SK-N-SH treated with all-trans-retinoic acid at 6 μM for 48 hours (cell line): ENCODE measurements at regions not wholly inside any gene's neighbourhood (a gene's known extent, or its start where the extent isn't known, plus 50 kb on each side); places are given as distances from the start of the nearest gene placed in this dataset.

Source experiments
- ATAC-seq: fragments of 200-7000 bp; cut with Tn5 transposase; 3 replicates; pipeline ENCODE4 v1.9.1; 2020; ENCODE audit warnings: mild to moderate bottlenecking, moderate library complexity
- ARNTL ChIP-seq: fragments of 450-650 bp; formaldehyde crosslinking; IDR thresholded peaks from 2 replicates; pipeline ENCODE4 v1.5.0; 2020; ENCODE audit warnings: low read depth, mild to moderate bottlenecking, moderate library complexity, borderline replicate concordance
- BACH2 ChIP-seq: fragments of 250-450 bp; sonication (Bioruptor Pico); IDR thresholded peaks from 2 replicates; pipeline ENCODE4 v1.9.0; 2021; ENCODE audit warnings: mild to moderate bottlenecking, borderline replicate concordance
- CREB5 ChIP-seq: fragments of 250-450 bp; sonication (Bioruptor Pico); IDR thresholded peaks from 2 replicates; pipeline ENCODE4 v1.5.1; 2020; ENCODE audit warnings: low read depth, mild to moderate bottlenecking, moderate library complexity
- CSDC2 ChIP-seq: fragments of 250-450 bp; sonication (Bioruptor Pico); IDR thresholded peaks from 2 replicates; pipeline ENCODE4 v1.5.0; 2020; ENCODE audit warnings: mild to moderate bottlenecking, moderate library complexity
- CSRNP3 ChIP-seq: fragments of 250-450 bp; sonication (Bioruptor Pico); IDR thresholded peaks from 2 replicates; pipeline ENCODE4 v1.5.1; 2021; ENCODE audit warnings: mild to moderate bottlenecking, moderate library complexity
- ESRRG ChIP-seq: fragments of 250-450 bp; sonication (Bioruptor Pico); IDR thresholded peaks from 2 replicates; pipeline ENCODE4 v1.6.1; 2021; ENCODE audit warnings: mild to moderate bottlenecking
- GLIS3 ChIP-seq: fragments of 250-450 bp; sonication (Bioruptor Pico); IDR thresholded peaks from 2 replicates; pipeline ENCODE4 v1.5.0; 2020; ENCODE audit warnings: mild to moderate bottlenecking, moderate library complexity
- ISL1 ChIP-seq: fragments of 250-450 bp; sonication (Bioruptor Pico); IDR thresholded peaks from 2 replicates; pipeline ENCODE4 v2.1.2; 2022; ENCODE audit warnings: mild to moderate bottlenecking, moderate library complexity
- OSR1 ChIP-seq: fragments of 250-450 bp; sonication (Bioruptor Pico); IDR thresholded peaks from 2 replicates; pipeline ENCODE4 v1.8.0; 2022; ENCODE audit warnings: moderate library complexity, mild to moderate bottlenecking, inconsistent platforms
- PATZ1 ChIP-seq: fragments of 250-450 bp; sonication (Bioruptor Pico); IDR thresholded peaks from 2 replicates; pipeline ENCODE4 v1.8.0; 2020; ENCODE audit warnings: mild to moderate bottlenecking, moderate library complexity, borderline replicate concordance
- PPARA ChIP-seq: fragments of 250-450 bp; sonication (Bioruptor Pico); IDR thresholded peaks from 2 replicates; pipeline ENCODE4 v1.5.0; 2020; ENCODE audit warnings: mild to moderate bottlenecking, borderline replicate concordance
- RARB ChIP-seq: fragments of 250-450 bp; sonication (Bioruptor Pico); IDR thresholded peaks from 2 replicates; pipeline ENCODE4 v1.8.0; 2021; ENCODE audit warnings: mild to moderate bottlenecking, moderate library complexity
- SNAI2 ChIP-seq: fragments of 250-450 bp; sonication (Bioruptor Pico); IDR thresholded peaks from 2 replicates; pipeline ENCODE4 v1.5.0; 2020; ENCODE audit warnings: mild to moderate bottlenecking, moderate library complexity
- TCF4 ChIP-seq: fragments of 250-450 bp; sonication (Bioruptor Pico); IDR thresholded peaks from 2 replicates; pipeline ENCODE4 v1.8.0; 2021; ENCODE audit warnings: mild to moderate bottlenecking, moderate library complexity, borderline replicate concordance
- TOX ChIP-seq: fragments of 250-450 bp; sonication (Bioruptor Pico); IDR thresholded peaks from 2 replicates; pipeline ENCODE4 v1.8.0; 2021; ENCODE audit warnings: mild to moderate bottlenecking, moderate library complexity, borderline replicate concordance
- ZC3H10 ChIP-seq: fragments of 250-450 bp; sonication (Bioruptor Pico); IDR thresholded peaks from 2 replicates; pipeline ENCODE4 v1.5.1; 2021; ENCODE audit warnings: mild to moderate bottlenecking, moderate library complexity
- ZFP3 ChIP-seq: fragments of 250-450 bp; sonication (Bioruptor Pico); IDR thresholded peaks from 2 replicates; pipeline ENCODE4 v1.5.0; 2020; ENCODE audit warnings: mild to moderate bottlenecking, moderate library complexity
- ZFP30 ChIP-seq: fragments of 450-650 bp; formaldehyde crosslinking; IDR thresholded peaks from 2 replicates; pipeline ENCODE4 v1.5.0; 2022; ENCODE audit warnings: mild to moderate bottlenecking, moderate library complexity
- ZNF565 ChIP-seq: fragments of 450-650 bp; formaldehyde crosslinking; conservative IDR thresholded peaks from 2 replicates; pipeline ENCODE4 v1.5.0; 2020; ENCODE audit warnings: low read depth, mild to moderate bottlenecking, moderate library complexity
- ZNF70 ChIP-seq: fragments of 450-650 bp; formaldehyde crosslinking; IDR thresholded peaks from 2 replicates; pipeline ENCODE4 v1.5.0; 2020; ENCODE audit warnings: mild to moderate bottlenecking, moderate library complexity
- ZNF8 ChIP-seq: fragments of 450-650 bp; formaldehyde crosslinking; IDR thresholded peaks from 2 replicates; pipeline ENCODE4 v1.5.0; 2020; ENCODE audit warnings: mild to moderate bottlenecking, moderate library complexity
- TF ChIP-seq, protein P1 (sequence below): fragments of 250-450 bp; sonication (Bioruptor Pico); IDR thresholded peaks from 2 replicates; pipeline ENCODE4 v1.8.0; 2021; ENCODE audit warnings: low read depth, mild to moderate bottlenecking, moderate library complexity, borderline replicate concordance
- TF ChIP-seq, protein P2 (sequence below): fragments of 250-450 bp; sonication (Bioruptor Pico); IDR thresholded peaks from 2 replicates; pipeline ENCODE4 v1.5.0; 2020; ENCODE audit warnings: mild to moderate bottlenecking, moderate library complexity

GRCh38 chr16:59163371-59164055, 429.4 kb upstream of the GOT2 start:
- ATAC-seq, result no peak
- TF ChIP-seq ZNF70 (CRISPR knock-in tag), result no peak

DNA sequence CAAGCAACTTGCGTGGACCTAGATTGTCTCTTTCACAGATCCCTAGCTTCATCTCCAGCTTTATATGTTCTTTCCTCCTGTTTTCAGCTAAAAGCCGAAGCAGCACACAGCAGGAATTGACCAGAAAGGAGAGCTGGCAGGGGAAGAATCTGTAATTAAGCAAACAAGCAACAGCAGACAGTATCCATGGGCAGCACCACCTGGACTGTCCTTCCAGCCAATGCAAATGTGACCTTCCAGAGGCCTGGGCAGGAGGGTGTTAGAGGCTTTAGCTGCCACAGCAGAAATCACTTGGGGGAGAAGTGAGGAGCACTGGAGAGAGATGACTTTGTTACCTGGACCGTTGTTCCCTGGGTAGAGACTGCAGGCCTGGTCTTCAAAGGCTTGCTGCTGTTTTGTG, 427.6 kb upstream of the GOT2 start:
- no peak for ATAC-seq
- TF ChIP-seq ZNF8 (no peak), TCF4 (CRISPR knock-in tag) (no peak), CSRNP3 (CRISPR knock-in tag) (no peak), ESRRG (CRISPR knock-in tag) (no peak), CSDC2 (no peak), ISL1 (no peak), ZNF565 (CRISPR knock-in tag) (no peak), ZFP30 (CRISPR knock-in tag) (no peak), RARB (CRISPR knock-in tag) (no peak), TOX (no peak), CREB5 (no peak), SNAI2 (CRISPR knock-in tag) (no peak), PPARA (no peak), ARNTL (CRISPR knock-in tag) (no peak)
- TF ChIP-seq, protein P1, sequence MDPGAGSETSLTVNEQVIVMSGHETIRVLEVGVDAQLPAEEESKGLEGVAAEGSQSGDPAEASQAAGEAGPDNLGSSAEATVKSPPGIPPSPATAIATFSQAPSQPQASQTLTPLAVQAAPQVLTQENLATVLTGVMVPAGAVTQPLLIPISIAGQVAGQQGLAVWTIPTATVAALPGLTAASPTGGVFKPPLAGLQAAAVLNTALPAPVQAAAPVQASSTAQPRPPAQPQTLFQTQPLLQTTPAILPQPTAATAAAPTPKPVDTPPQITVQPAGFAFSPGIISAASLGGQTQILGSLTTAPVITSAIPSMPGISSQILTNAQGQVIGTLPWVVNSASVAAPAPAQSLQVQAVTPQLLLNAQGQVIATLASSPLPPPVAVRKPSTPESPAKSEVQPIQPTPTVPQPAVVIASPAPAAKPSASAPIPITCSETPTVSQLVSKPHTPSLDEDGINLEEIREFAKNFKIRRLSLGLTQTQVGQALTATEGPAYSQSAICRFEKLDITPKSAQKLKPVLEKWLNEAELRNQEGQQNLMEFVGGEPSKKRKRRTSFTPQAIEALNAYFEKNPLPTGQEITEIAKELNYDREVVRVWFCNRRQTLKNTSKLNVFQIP (CRISPR knock-in tag), result no peak

- TF ChIP-seq CSDC2 (no peak), TCF4 (CRISPR knock-in tag) (no peak), ISL1 (no peak), ZFP3 (CRISPR knock-in tag) (no peak), ZC3H10 (CRISPR knock-in tag) (no peak), PPARA (no peak), CSRNP3 (CRISPR knock-in tag) (no peak), CREB5 (no peak), OSR1 (CRISPR knock-in tag) (no peak), ZNF8 (no peak), SNAI2 (CRISPR knock-in tag) (no peak), RARB (CRISPR knock-in tag) (no peak), TOX (no peak), BACH2 (CRISPR knock-in tag) (no peak), ESRRG (CRISPR knock-in tag) (no peak), ARNTL (CRISPR knock-in tag) (no peak), PATZ1 (no peak), GLIS3 (no peak)
- TF ChIP-seq, protein P1 (CRISPR knock-in tag), result no peak
- TF ChIP-seq, protein P2, sequence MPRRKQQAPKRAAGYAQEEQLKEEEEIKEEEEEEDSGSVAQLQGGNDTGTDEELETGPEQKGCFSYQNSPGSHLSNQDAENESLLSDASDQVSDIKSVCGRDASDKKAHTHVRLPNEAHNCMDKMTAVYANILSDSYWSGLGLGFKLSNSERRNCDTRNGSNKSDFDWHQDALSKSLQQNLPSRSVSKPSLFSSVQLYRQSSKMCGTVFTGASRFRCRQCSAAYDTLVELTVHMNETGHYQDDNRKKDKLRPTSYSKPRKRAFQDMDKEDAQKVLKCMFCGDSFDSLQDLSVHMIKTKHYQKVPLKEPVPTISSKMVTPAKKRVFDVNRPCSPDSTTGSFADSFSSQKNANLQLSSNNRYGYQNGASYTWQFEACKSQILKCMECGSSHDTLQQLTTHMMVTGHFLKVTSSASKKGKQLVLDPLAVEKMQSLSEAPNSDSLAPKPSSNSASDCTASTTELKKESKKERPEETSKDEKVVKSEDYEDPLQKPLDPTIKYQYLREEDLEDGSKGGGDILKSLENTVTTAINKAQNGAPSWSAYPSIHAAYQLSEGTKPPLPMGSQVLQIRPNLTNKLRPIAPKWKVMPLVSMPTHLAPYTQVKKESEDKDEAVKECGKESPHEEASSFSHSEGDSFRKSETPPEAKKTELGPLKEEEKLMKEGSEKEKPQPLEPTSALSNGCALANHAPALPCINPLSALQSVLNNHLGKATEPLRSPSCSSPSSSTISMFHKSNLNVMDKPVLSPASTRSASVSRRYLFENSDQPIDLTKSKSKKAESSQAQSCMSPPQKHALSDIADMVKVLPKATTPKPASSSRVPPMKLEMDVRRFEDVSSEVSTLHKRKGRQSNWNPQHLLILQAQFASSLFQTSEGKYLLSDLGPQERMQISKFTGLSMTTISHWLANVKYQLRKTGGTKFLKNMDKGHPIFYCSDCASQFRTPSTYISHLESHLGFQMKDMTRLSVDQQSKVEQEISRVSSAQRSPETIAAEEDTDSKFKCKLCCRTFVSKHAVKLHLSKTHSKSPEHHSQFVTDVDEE, result no peak
- ATAC-seq, result no peak
Observed at GRCh38 chr16:59154295-59154694, 420.2 kb upstream of the GOT2 start.
